ENCODE measurements at regions not wholly inside any gene's neighbourhood (a gene's known extent, or its start where the extent isn't known, plus 50 kb on each side); places are given as distances from the start of the nearest gene placed in this dataset.

DNA sequence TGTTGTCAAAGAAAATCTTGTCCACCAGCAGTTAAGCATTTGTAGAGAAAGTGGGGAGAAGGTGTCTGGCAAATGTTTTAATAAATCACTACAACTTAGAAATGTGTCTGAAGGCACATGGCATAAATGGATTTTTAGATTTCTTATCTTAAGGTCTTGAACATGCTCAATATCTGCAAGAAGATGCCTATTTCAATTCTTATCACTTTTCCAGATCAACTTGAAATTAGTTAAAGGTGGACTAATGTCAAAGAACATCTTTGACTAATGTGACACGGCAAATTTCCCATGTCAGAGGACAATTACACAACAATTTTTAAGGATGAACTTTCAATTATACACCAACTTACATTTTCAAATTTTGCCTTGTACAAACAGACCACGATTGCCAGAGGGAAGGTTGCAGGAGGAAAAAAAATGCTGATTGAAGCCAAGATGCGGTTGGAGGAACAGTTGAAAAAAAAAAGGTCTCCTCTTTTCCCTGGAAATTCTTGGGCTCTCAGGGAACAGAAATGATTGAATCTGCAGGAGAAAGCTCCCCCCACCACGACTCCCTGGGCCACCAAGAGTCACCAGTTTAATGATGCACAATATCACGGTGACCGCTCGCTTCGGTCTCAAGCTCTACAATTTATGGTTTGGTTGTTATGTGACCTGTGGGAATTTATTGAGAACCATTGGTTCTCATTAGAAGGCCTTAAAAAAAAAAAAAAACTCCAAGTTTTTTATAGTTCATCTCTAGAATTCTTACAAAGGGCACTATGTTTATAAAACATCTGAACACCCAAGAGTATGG, 507.6 kb upstream of the ADAMTS9 start:
- peaks cover 21% of the 10 kb centered on the region for H3K4me1 Mint-ChIP-seq (ENCODE audit: low read depth, unreplicated experiment)
- no peak overlapping the region for H3K27ac Mint-ChIP-seq (ENCODE audit: unreplicated experiment)
- Histone ChIP-seq H3K4me3 (ENCODE audit: low read depth, low read length) (no peak overlapping the region), H3K4me1 (peaks cover 14% of the 10 kb centered on the region), H3K9me3 (no peaks in the 10 kb centered on the region), H3K36me3 (ENCODE audit: control insufficient read depth, insufficient read depth, low read length) (no peaks in the 10 kb centered on the region), H3K27me3 (replicated peaks; ENCODE audit: control insufficient read depth, insufficient read depth, low read length) (no peaks in the 10 kb centered on the region)
- no TSS peak for BruUV-seq (replicated peaks)
- no peak for TF ChIP-seq CTCF (IDR thresholded peaks at IDR 0.05; ENCODE audit: insufficient read depth in 1 of 2, low read depth in 1 of 2, low read length in 1 of 2, severe bottlenecking in 1 of 2, unreplicated experiment in 1 of 2)
- no peaks in the 10 kb centered on the region for H3K27me3 Mint-ChIP-seq (ENCODE audit: insufficient read depth, unreplicated experiment)
- H3K36me3 Mint-ChIP-seq (ENCODE audit: insufficient read depth, unreplicated experiment), result no peaks in the 10 kb centered on the region
- intact Hi-C loops (cut with micrococcal nuclease; ENCODE audit: unreplicated experiment), result no loop called here
- POLR2A ChIA-PET, result no interaction called here
- H3K4me3 Mint-ChIP-seq (ENCODE audit: unreplicated experiment), result no peak overlapping the region
- H3K9me3 Mint-ChIP-seq (ENCODE audit: unreplicated experiment), result no peaks in the 10 kb centered on the region
- DNase-seq, result no peak
- CTCF ChIA-PET, result no interaction called here

- Histone ChIP-seq H3K4me1 (peaks cover 14% of the 10 kb centered on the region), H3K9me3 (no peaks in the 10 kb centered on the region), H3K36me3 (ENCODE audit: control insufficient read depth, insufficient read depth, low read length) (no peaks in the 10 kb centered on the region), H3K4me3 (ENCODE audit: low read depth, low read length) (no peak overlapping the region), H3K27me3 (replicated peaks; ENCODE audit: control insufficient read depth, insufficient read depth, low read length) (no peaks in the 10 kb centered on the region)
- Mint-ChIP-seq H3K27ac (ENCODE audit: unreplicated experiment) (no peak overlapping the region), H3K36me3 (ENCODE audit: insufficient read depth, unreplicated experiment) (no peaks in the 10 kb centered on the region), H3K4me1 (ENCODE audit: low read depth, unreplicated experiment) (peaks cover 21% of the 10 kb centered on the region), H3K9me3 (ENCODE audit: unreplicated experiment) (no peaks in the 10 kb centered on the region), H3K4me3 (ENCODE audit: unreplicated experiment) (no peak overlapping the region), H3K27me3 (ENCODE audit: insufficient read depth, unreplicated experiment) (no peaks in the 10 kb centered on the region)
- POLR2A ChIA-PET, result no interaction called here
- intact Hi-C loops (cut with micrococcal nuclease; ENCODE audit: unreplicated experiment), result no loop called here
- no peak for DNase-seq
- CTCF ChIA-PET, result no interaction called here
- no peak for TF ChIP-seq CTCF (IDR thresholded peaks at IDR 0.05; ENCODE audit: insufficient read depth in 1 of 2, low read depth in 1 of 2, low read length in 1 of 2, severe bottlenecking in 1 of 2, unreplicated experiment in 1 of 2)
- BruUV-seq (replicated peaks), result no TSS peak
Observed at GRCh38 chr3:65194744-65195143, 506.9 kb upstream of the ADAMTS9 start.

DNA sequence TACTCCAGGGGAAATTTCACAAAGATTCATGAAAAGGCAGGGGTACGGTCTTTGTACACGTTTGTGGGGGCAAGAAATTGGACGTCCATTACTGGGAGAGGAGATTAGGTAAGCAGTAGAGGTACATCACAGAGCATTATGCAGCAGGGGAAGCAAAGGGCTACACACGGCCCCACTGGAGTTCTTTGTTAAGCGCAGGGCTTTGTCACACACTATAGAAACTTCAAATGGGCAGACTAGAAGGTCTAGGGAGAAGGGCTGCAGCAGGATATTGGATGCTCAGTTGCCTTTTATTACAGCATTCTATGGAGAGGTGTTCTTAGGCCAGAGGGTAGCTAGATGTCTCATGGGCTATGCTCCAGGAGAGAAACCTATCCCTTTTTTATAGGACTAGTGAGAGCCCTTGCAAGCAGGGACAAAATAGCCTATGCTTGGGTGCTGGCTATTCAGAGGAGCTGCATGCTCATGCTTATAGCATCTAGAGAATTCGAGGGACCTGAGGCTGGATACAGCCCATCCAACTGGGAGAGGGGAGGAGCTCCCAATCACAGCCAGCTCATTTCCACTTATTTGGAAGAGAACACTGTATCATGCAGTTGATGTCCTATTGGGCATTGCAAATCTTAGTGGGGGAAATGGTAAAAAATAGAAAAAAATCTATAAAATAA, 506.4 kb upstream of the ADAMTS9 start:
- ChIA-PET POLR2A (no interaction called here), CTCF (no interaction called here)
- H3K4me1 Mint-ChIP-seq (ENCODE audit: low read depth, unreplicated experiment), result peaks cover 21% of the 10 kb centered on the region
- Histone ChIP-seq H3K4me1 (peaks cover 14% of the 10 kb centered on the region), H3K27me3 (replicated peaks; ENCODE audit: control insufficient read depth, insufficient read depth, low read length) (no peaks in the 10 kb centered on the region), H3K36me3 (ENCODE audit: control insufficient read depth, insufficient read depth, low read length) (no peaks in the 10 kb centered on the region), H3K4me3 (ENCODE audit: low read depth, low read length) (no peak overlapping the region), H3K9me3 (no peaks in the 10 kb centered on the region)
- no peak overlapping the region for H3K4me3 Mint-ChIP-seq (ENCODE audit: unreplicated experiment)
- no peaks in the 10 kb centered on the region for H3K9me3 Mint-ChIP-seq (ENCODE audit: unreplicated experiment)
- DNase-seq, result no peak
- H3K27me3 Mint-ChIP-seq (ENCODE audit: insufficient read depth, unreplicated experiment), result no peaks in the 10 kb centered on the region
- H3K27ac Mint-ChIP-seq (ENCODE audit: unreplicated experiment), result no peak overlapping the region
- no peak for TF ChIP-seq CTCF (IDR thresholded peaks at IDR 0.05; ENCODE audit: insufficient read depth in 1 of 2, low read depth in 1 of 2, low read length in 1 of 2, severe bottlenecking in 1 of 2, unreplicated experiment in 1 of 2)
- intact Hi-C loops (cut with micrococcal nuclease; ENCODE audit: unreplicated experiment), result no loop called here
- no TSS peak for BruUV-seq (replicated peaks)
- H3K36me3 Mint-ChIP-seq (ENCODE audit: insufficient read depth, unreplicated experiment), result no peaks in the 10 kb centered on the region

Data from Caco-2 (cell line).